ENCODE measurements at regions not wholly inside any gene's neighbourhood (a gene's known extent, or its start where the extent isn't known, plus 50 kb on each side); places are given as distances from the start of the nearest gene placed in this dataset.

DNA sequence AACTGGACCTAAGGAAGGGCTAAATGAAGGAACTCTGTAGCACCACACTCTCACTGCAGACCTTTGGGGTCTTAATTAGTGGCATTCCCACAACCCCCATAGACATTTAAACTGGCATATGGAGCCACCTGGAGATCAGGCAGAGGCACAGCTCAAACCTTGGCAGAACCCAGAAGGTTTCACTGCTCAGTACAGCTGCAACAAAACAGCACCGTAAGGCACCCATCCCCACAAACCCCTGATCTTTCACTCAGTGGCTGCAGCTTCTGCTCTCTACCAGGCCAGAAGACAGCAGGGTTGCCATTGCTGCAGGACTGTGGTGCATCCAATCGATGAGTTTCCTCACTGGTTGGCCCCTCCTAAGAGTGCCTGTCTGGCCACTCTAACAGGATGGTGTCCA, 361.6 kb upstream of the VRK2 start:
- TF ChIP-seq POLR2A (IDR thresholded peaks at IDR 0.05; ENCODE audit: extremely low read depth, insufficient read length): no peak
- TF ChIP-seq, protein P1, sequence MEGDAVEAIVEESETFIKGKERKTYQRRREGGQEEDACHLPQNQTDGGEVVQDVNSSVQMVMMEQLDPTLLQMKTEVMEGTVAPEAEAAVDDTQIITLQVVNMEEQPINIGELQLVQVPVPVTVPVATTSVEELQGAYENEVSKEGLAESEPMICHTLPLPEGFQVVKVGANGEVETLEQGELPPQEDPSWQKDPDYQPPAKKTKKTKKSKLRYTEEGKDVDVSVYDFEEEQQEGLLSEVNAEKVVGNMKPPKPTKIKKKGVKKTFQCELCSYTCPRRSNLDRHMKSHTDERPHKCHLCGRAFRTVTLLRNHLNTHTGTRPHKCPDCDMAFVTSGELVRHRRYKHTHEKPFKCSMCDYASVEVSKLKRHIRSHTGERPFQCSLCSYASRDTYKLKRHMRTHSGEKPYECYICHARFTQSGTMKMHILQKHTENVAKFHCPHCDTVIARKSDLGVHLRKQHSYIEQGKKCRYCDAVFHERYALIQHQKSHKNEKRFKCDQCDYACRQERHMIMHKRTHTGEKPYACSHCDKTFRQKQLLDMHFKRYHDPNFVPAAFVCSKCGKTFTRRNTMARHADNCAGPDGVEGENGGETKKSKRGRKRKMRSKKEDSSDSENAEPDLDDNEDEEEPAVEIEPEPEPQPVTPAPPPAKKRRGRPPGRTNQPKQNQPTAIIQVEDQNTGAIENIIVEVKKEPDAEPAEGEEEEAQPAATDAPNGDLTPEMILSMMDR (IDR thresholded peaks at IDR 0.05; ENCODE audit: low read depth, low read length): no peak
- no peak for TF ChIP-seq MYC (IDR thresholded peaks at IDR 0.05; ENCODE audit: low read depth, low read length)
- no peak for TF ChIP-seq MAX (IDR thresholded peaks at IDR 0.05; ENCODE audit: low read depth, low read length)

Measured in NB4 (cell line).